Right hindlimb (tissue), 1 donor: ENCODE measurements at regions not wholly inside any gene's neighbourhood (a gene's known extent, or its start where the extent isn't known, plus 50 kb on each side); places are given as distances from the start of the nearest gene placed in this dataset.

Experiments
- DNase-seq: peaks from one replicate; pipeline ENCODE4 v3.0.0-alpha.2; 2018

- no peak for DNase-seq
Measured at GRCh38 chrX:10085223-10085622, 71.6 kb upstream of the CLCN4 start.

GRCh38 chrX:10086676-10087075 is 70.1 kb upstream of the CLCN4 start:
- DNase-seq, result no peak

GRCh38 chrX:10087391-10087790 is 69.4 kb upstream of the CLCN4 start:
- DNase-seq, result no peak

- no peak for DNase-seq
Measured at GRCh38 chrX:10089378-10089795, 67.4 kb upstream of the CLCN4 start.

GRCh38 chrX:10090319-10090718 is 66.5 kb upstream of the CLCN4 start:
- DNase-seq, result no peak

- DNase-seq, result no peak
Measured at GRCh38 chrX:10095246-10095645, 61.5 kb upstream of the CLCN4 start.

DNA sequence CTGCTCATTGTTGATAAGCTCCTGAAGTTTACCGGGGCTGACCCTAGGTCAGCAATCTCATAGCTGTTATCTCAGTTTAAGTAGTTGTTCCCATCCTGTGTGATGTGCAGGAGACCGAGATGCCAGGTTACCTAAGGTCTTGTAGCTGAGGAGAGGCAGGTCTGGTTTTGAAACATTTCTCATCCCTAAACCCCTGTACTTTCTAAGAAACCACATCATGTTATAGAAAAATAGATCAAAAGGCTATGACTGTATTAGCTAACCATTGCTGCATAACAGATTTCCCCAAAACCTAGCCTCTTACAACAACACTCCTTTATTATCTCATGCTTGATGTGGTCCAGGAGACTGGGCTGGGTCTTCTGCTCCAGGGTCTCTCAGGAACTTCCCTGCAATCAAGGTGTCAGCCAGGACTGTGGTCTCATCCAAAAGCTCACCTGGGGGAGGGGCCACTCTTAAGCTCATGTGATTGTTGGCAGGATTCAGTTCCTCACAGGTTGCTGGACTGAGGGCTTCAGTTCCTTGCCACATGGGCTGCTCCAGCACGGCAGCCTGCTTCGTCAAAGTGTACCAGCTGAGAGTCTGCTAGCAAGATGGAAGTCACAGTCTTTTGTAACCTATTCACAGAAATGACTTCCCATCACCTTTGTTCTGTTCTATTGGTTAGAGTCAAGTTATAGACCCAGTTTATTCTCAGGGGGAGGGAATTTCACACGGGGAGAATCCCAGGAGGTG is 60.9 kb upstream of the CLCN4 start:
- no peak for DNase-seq

DNA sequence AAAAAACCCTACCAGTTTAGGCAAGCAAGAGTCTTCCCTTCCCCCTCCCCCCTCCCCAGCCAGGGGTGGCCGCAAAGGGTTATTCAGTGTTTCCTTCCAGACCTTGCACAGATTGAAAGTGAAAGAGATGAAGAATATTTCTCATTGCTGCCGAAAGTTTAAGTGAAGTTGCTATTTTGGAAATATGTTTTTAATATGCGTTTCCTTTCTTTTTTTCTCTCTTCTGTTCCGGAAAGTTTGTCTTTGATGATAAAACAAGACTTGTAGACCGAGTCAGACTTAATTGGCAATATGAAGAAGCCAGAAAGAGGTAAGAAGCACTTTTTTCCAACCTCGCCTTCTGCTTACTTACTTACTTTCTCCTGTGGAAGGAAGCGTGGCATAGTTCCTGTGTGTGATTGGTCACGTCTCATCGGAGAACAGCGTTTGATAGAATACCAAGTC is 58.5 kb upstream of the CLCN4 start:
- peak; percentile 59 for DNase-seq

GRCh38 chrX:10099411-10099810 is 57.4 kb upstream of the CLCN4 start:
- DNase-seq, result no peak

- no peak for DNase-seq
Measured at GRCh38 chrX:10101269-10101668, 55.5 kb upstream of the CLCN4 start.

DNA sequence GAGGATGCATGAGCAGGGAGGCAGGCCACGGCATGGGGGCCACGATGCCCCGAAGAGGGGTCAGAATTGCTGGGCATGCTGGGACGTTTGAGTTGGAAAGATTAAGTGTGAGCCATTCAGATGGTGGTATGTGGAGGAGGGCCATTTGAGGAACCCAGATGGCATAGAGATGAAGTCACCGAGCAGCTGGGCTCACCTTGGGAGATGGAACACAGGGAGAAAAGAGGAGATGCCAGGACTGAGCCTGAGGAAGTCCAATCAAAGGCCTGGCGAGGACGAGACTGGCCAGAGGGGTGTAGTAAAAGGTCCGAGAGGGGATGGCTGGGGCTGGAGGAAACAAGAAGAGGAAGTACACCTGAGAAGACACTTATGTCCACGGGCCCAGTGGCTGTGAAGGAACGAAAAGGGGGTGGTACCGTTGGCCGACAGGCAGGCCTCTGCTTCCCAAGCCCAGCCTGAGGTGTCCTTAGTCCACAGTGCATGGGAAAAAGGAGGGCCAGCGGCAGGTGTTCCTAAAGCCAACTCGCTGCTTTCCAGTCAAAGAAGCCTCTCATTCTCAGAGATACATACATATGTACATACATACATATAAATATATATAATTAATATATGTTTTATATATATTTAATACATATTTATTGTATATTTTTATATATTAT is 54.6 kb upstream of the CLCN4 start:
- DNase-seq, result no peak

- DNase-seq, result no peak
Measured at GRCh38 chrX:10103023-10103422, 53.8 kb upstream of the CLCN4 start.

DNA sequence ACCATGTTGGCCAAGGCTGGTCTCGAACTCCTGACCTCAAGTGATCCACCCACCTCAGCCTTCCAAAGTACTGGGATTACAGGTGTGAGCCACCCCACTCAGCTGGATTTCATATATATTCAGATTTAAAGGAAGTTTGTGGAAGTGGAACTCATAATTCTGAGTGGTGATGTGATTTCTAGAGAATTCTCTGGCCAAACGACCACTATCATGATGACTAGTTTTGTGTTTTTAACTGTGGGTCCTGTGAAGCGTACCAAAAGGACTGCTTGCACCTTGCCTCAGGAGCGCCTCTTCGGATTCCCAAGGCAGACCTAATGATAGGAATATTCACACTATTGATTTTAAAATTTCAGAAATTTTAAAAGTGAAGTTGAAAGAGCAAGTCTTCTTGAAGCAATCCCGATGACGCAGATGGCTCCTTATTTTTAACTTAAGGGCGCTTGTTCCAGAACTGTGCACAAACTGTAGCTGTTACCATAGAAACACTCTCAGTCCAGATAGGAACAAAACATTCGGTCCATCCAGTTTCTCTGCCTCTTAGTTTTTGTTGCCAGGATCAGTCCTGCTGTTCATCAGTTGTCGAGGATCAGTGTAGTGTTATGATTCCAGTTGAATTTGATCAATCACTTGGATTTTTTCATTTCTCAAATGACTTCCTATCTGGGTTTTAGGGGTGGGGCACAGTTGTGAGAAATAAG is 51.7 kb upstream of the CLCN4 start:
- DNase-seq, result peak; percentile 42

GRCh38 chrX:10106806-10107205 is 50.0 kb upstream of the CLCN4 start:
- DNase-seq, result peak; percentile 48
